ENCODE measurements at regions not wholly inside any gene's neighbourhood (a gene's known extent, or its start where the extent isn't known, plus 50 kb on each side); places are given as distances from the start of the nearest gene placed in this dataset.

DNA sequence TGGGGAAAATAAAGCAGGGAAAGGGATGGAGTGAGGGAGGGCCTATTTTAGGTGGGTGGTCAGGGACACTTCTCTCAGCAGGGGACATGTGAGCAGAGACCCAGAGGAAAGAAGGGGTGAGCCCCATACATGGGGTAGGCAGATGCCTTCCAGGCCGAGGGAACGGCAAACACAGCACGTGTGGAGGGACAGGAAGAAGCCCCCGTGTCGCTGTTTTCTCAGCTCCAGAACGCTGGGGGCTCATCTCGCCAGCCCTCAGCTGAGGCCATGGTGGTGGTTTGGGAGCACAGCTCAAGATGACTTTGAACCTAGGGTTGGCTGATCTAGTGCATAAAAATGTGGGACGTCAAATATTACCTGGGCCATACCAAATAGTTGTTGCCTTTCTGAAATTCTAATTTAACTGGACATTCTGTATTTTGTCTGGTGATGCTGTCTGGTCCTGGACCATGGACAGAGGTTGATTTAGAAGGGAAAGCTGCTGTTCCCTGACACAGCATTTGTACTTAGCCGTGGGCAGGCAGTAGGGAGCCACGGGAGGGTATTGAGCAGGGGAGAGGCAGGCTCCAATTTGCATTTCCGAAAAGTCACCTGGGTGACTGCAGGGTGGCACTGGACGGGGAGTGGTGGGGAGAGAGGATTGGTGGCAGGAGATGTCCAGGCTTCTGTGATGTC is 53.1 kb upstream of the RUNX3 start:
- no peak for DNase-seq

DNA sequence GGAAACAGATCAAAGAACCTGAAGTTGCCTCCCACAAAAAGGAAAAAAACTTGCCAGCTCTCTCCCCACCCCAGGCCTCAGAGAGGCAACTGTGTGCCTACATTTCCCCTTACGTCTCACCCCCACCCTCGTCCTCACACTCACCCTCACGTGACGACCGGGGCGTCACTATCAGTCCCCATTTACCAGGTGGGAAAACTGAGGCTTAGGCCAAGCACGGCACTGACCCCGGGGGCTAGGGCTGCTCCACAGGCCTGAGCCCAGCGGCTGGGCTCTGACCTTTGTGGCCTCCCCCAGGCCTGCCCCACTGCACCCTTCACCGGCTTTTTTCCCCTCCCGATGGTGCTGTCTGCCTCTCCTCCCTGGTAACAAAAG is 51.5 kb upstream of the RUNX3 start:
- DNase-seq: no peak

DNA sequence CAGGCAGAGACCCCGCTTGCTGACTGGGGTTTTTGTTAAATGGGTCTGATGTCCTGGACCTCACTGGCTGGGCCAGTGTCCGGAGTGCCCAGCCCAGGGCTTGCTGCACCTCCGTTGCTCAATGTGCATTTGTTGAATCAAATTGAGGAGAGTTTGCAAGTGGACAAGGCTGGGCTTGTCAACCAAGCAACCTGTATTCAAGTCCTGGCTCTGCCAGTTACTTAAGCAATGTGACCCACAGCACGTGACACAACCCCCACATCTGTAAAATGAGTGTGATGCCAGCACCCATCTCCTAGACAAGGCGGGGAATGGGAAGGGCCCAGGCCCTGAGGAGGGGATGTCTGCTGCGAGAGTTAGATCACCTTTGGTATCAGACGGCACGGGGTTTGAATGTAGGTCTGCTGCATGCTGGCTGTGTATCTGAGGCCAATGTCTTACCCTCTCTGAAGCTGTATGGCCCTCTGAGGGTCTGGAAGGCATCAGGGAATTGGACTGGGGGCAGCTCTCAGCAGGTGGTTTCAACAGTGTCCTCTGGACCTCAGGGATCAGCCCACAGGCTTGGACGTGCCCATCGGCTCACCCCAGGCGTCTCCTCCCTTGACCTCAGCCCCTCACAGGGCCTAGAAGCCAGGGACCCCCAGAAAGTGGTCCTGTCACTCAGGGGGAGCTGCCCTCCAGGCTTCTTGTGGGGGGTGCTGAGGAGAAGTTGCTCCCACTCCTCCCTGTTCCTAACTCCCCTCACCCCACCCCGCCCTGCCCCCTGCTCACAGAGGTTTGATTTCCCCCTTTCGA is 51.0 kb upstream of the RUNX3 start:
- DNase-seq: no peak

Measured in NCI-H524 treated with DMSO at 0.1 percent for 48 hours (cell line).